SU-DHL-6 (cell line): ENCODE measurements at regions not wholly inside any gene's neighbourhood (a gene's known extent, or its start where the extent isn't known, plus 50 kb on each side); places are given as distances from the start of the nearest gene placed in this dataset.

ENCODE experiments used
- CTCF ChIP-seq: fragments of 200-600 bp; sonication (generic); IDR thresholded peaks from one replicate; pipeline ENCODE4 v1.5.1; 2017; ENCODE audit warnings: antibody characterized with exemption, mild to moderate bottlenecking, low read length, moderate library complexity; ENCODE audit not compliant: insufficient read depth, poor library complexity, severe bottlenecking
- EZH2phosphoT487 ChIP-seq: fragments of 200-600 bp; sonication (generic), shearing (Covaris generic); conservative IDR thresholded peaks from 2 replicates; pipeline ENCODE4 v1.6.1; 2018; ENCODE audit warnings: mild to moderate bottlenecking, antibody characterized with exemption, low read length, moderate library complexity, mixed read lengths

- TF ChIP-seq EZH2phosphoT487 (no peak), CTCF (no peak)
Measured at GRCh38 chr21:18893406-18893805, 489.8 kb upstream of the TMPRSS15 start.
